ENCODE measurements at regions not wholly inside any gene's neighbourhood (a gene's known extent, or its start where the extent isn't known, plus 50 kb on each side); places are given as distances from the start of the nearest gene placed in this dataset.

GRCh38 chr7:88386665-88387156 is 80.0 kb upstream of the STEAP4 start:
- Histone ChIP-seq H3K4me2 (ENCODE audit: insufficient read depth, insufficient read length, low read length) (no peak overlapping the region), H3K27ac (ENCODE audit: insufficient read length, low read depth, low read length) (no peak overlapping the region), H3K18ac (ENCODE audit: insufficient read length, low read depth, low read length) (no peak overlapping the region), H4K91ac (ENCODE audit: insufficient read length, low read depth, low read length) (no peak overlapping the region), H3K79me1 (ENCODE audit: insufficient read depth, low read depth, low read length, poor library complexity, severe bottlenecking) (no peaks in the 10 kb centered on the region), H3K9ac (ENCODE audit: extremely low read depth, insufficient read length, low read length) (no peak overlapping the region), H3K56ac (ENCODE audit: insufficient read length, low read depth, low read length) (no peak overlapping the region), H3K9me3 (ENCODE audit: control insufficient read depth, low read depth, low read length) (no peaks in the 10 kb centered on the region), H2BK12ac (ENCODE audit: insufficient read length, low read depth, low read length) (no peak overlapping the region), H4K5ac (ENCODE audit: insufficient read length, low read depth, low read length) (no peak overlapping the region), H2BK15ac (ENCODE audit: low read depth, low read length) (no peak overlapping the region), H2AK5ac (ENCODE audit: insufficient read length, low read length) (no peak overlapping the region), H3K4me1 (ENCODE audit: insufficient read depth, low read length) (peaks cover 2% of the 10 kb centered on the region; the same call in 1 of the 2 replicates), H2BK5ac (ENCODE audit: insufficient read length, low read length) (no peak overlapping the region), H3K27me3 (ENCODE audit: insufficient read depth, low read length) (no peaks in the 10 kb centered on the region), H2BK20ac (ENCODE audit: low read depth, low read length, poor library complexity, severe bottlenecking) (no peak overlapping the region), H2AFZ (ENCODE audit: low read length) (no peak overlapping the region), H2BK120ac (ENCODE audit: low read depth, low read length, poor library complexity, severe bottlenecking) (no peak overlapping the region), H3K4ac (ENCODE audit: low read depth, low read length) (no peak overlapping the region), H3T11ph (ENCODE audit: low read length) (no peak overlapping the region), H3K23me2 (ENCODE audit: insufficient read length, low read depth, low read length, poor library complexity, severe bottlenecking) (no peaks in the 10 kb centered on the region), H3K79me2 (ENCODE audit: insufficient read depth, low read length) (no peaks in the 10 kb centered on the region), H4K8ac (replicated peaks; ENCODE audit: insufficient read length, low read depth, low read length) (no peak overlapping the region), H3K14ac (ENCODE audit: insufficient read depth, low read length) (no peak overlapping the region), H4K20me1 (ENCODE audit: control insufficient read depth, insufficient read depth, insufficient read length) (no peaks in the 10 kb centered on the region), H3K23ac (ENCODE audit: insufficient read length, low read depth, low read length) (no peak overlapping the region)
- Mint-ChIP-seq H3K36me3 (ENCODE audit: insufficient read depth in 1 of 3, low read depth in 3 of 3) (no peaks in the 10 kb centered on the region; a peak in 3 of 7 replicates), H3K4me1 (peaks cover 6 to 7% of the 10 kb centered on the region in 2 experiments; a peak in 3 of 4 replicates), H3K27ac (no peak overlapping the region), H3K27me3 (ENCODE audit: low read depth) (no peaks in the 10 kb centered on the region), H3K9me3 (no peaks in the 10 kb centered on the region; a peak in 2 of 5 replicates), H3K4me3 (no peak overlapping the region)
- WGBS (ENCODE audit: extremely low coverage, insufficient read length, low lambda C conversion rate) = no CpG with 5 or more reads among the region's 3 CpGs
- no peak for DNase-seq
- no peak for TF ChIP-seq CTCF (conservative IDR thresholded peaks at IDR 0.05)
